Stimulated activated CD8-positive, alpha-beta memory T cell treated with anti-CD3 and anti-CD28 coated beads, Interleukin-4, amount 100 ng/mL, for 48 hours (primary cell): ENCODE measurements at regions not wholly inside any gene's neighbourhood (a gene's known extent, or its start where the extent isn't known, plus 50 kb on each side); places are given as distances from the start of the nearest gene placed in this dataset.
"Not testable (repeated sequence)": the region's sequence is repeated elsewhere in the genome, so short reads cannot be mapped to it uniquely, and the experiment has no call there.

Experiments used
- DNase-seq: peaks from one replicate; pipeline ENCODE4 v3.0.0-alpha.2; 2020

- DNase-seq: no peak
Observed at GRCh38 chr13:83201506-83201905, 680.8 kb downstream of the SLITRK1 start.

- DNase-seq: no peak
Observed at GRCh38 chr13:83197316-83197715, 685.0 kb downstream of the SLITRK1 start.

- DNase-seq: no peak
Observed at GRCh38 chr13:83190020-83190419, 692.3 kb downstream of the SLITRK1 start.

- DNase-seq: no peak
Observed at GRCh38 chr13:83184819-83185218, 697.5 kb downstream of the SLITRK1 start.

GRCh38 chr13:83184150-83184475, 698.2 kb downstream of the SLITRK1 start:
- no peak for DNase-seq

- no peak for DNase-seq
Observed at GRCh38 chr13:83183439-83184149, 698.7 kb downstream of the SLITRK1 start.

GRCh38 chr13:83182845-83183244, 699.4 kb downstream of the SLITRK1 start:
- no peak for DNase-seq

- DNase-seq: no peak
Observed at GRCh38 chr13:83178008-83178407, 704.3 kb downstream of the SLITRK1 start.

- no peak for DNase-seq
Observed at GRCh38 chr13:83168590-83168989, 713.7 kb downstream of the SLITRK1 start.

- DNase-seq: no peak
Observed at GRCh38 chr13:83167203-83167602, 715.1 kb downstream of the SLITRK1 start.

GRCh38 chr13:83166550-83166949, 715.7 kb downstream of the SLITRK1 start:
- DNase-seq: no peak

GRCh38 chr13:83162493-83162892, 719.8 kb downstream of the SLITRK1 start:
- no peak for DNase-seq

GRCh38 chr13:83153848-83154247, 728.4 kb downstream of the SLITRK1 start:
- no peak for DNase-seq

- no peak for DNase-seq
Observed at GRCh38 chr13:83151308-83151660, 731.0 kb downstream of the SLITRK1 start.

GRCh38 chr13:83150616-83151307, 731.5 kb downstream of the SLITRK1 start:
- DNase-seq: no peak

GRCh38 chr13:83136660-83137059, 745.6 kb downstream of the SLITRK1 start:
- DNase-seq: no peak

GRCh38 chr13:83125791-83126190, 756.5 kb downstream of the SLITRK1 start:
- no peak for DNase-seq

- DNase-seq: no peak
Observed at GRCh38 chr13:83121896-83122295, 760.4 kb downstream of the SLITRK1 start.

- DNase-seq: no peak
Observed at GRCh38 chr13:83117046-83117445, 765.2 kb downstream of the SLITRK1 start.

- not testable (repeated sequence) for DNase-seq
Observed at GRCh38 chr13:83101574-83102247, 780.6 kb downstream of the SLITRK1 start.

- DNase-seq: no peak
Observed at GRCh38 chr13:83100237-83100636, 782.0 kb downstream of the SLITRK1 start.

GRCh38 chr13:83088858-83089257, 793.4 kb downstream of the SLITRK1 start:
- DNase-seq: no peak

- DNase-seq: no peak
Observed at GRCh38 chr13:83086948-83087347, 795.3 kb downstream of the SLITRK1 start.

- DNase-seq: no peak
Observed at GRCh38 chr13:83086088-83086487, 796.2 kb downstream of the SLITRK1 start.
